Bronchial epithelial cell (primary cell): ENCODE measurements at regions not wholly inside any gene's neighbourhood (a gene's known extent, or its start where the extent isn't known, plus 50 kb on each side); places are given as distances from the start of the nearest gene placed in this dataset.

ENCODE experiments used
- DNase-seq: peaks from one replicate; pipeline ENCODE4 v3.0.0-alpha.2; 2010; ENCODE audit warnings: low read depth
- FAIRE-seq: peaks from 2 replicates; lab custom pipeline; 2011; peaks lifted over from hg19 to GRCh38; lab: Jason Lieb, UNC
- H3K27me3 ChIP-seq: 2 replicates; pipeline ENCODE4 v1.5.1; 2011; ENCODE audit warnings: low read length; ENCODE audit not compliant: control insufficient read depth, insufficient read depth
- H3K36me3 ChIP-seq: 2 replicates; pipeline ENCODE4 v1.5.1; 2011; ENCODE audit warnings: low read length; ENCODE audit not compliant: control insufficient read depth, insufficient read depth
- H3K4me3 ChIP-seq: 2 replicates; pipeline ENCODE4 v1.5.1; 2011; ENCODE audit warnings: mild to moderate bottlenecking, low read depth, low read length, control low read depth
- CTCF ChIP-seq: IDR thresholded peaks from 2 replicates; pipeline ENCODE4 v1.5.1; 2011; ENCODE audit warnings: mild to moderate bottlenecking, moderate library complexity, low read length, control low read depth, inconsistent platforms; ENCODE audit not compliant: insufficient read depth, severe bottlenecking

- Histone ChIP-seq H3K27me3 (no peaks in the 10 kb centered on the region), H3K36me3 (no peaks in the 10 kb centered on the region), H3K4me3 (no peak overlapping the region)
- FAIRE-seq (no peak), DNase-seq (no peak)
- TF ChIP-seq CTCF, result no peak
Measured at GRCh38 chr7:22931011-22931410, 82.9 kb downstream of the HYCC1 start.

GRCh38 chr7:22922307-22922706, 91.6 kb downstream of the HYCC1 start:
- Histone ChIP-seq H3K36me3 (no peaks in the 10 kb centered on the region), H3K4me3 (no peak overlapping the region), H3K27me3 (no peaks in the 10 kb centered on the region)
- DNase-seq (no peak), FAIRE-seq (no peak)
- TF ChIP-seq CTCF, result no peak

GRCh38 chr7:22921386-22922086, 92.4 kb downstream of the HYCC1 start:
- FAIRE-seq, result no peak
- TF ChIP-seq CTCF, result no peak
- Histone ChIP-seq H3K36me3 (no peaks in the 10 kb centered on the region), H3K4me3 (no peak overlapping the region), H3K27me3 (no peaks in the 10 kb centered on the region)
- no peak for DNase-seq

GRCh38 chr7:22920672-22921071, 93.3 kb downstream of the HYCC1 start:
- Histone ChIP-seq H3K27me3 (no peaks in the 10 kb centered on the region), H3K36me3 (no peaks in the 10 kb centered on the region), H3K4me3 (no peak overlapping the region)
- DNase-seq, result peak; percentile 48
- FAIRE-seq, result peak; percentile 79
- TF ChIP-seq CTCF, result no peak

- DNase-seq, result no peak
Measured at GRCh38 chr7:22913158-22913557, 90.5 kb upstream of the TOMM7 start.

More at GRCh38 chr7:22913158-22913557, 90.5 kb upstream of the TOMM7 start:
- Histone ChIP-seq H3K36me3 (no peaks in the 10 kb centered on the region), H3K27me3 (no peaks in the 10 kb centered on the region), H3K4me3 (no peak overlapping the region)
- FAIRE-seq, result no peak
- TF ChIP-seq CTCF, result no peak
